ENCODE measurements at regions not wholly inside any gene's neighbourhood (a gene's known extent, or its start where the extent isn't known, plus 50 kb on each side); places are given as distances from the start of the nearest gene placed in this dataset.
"Not testable (repeated sequence)": the region's sequence is repeated elsewhere in the genome, so short reads cannot be mapped to it uniquely, and the experiment has no call there.

- H3K9ac ChIP-seq (ENCODE audit: insufficient read depth in 1 of 2, low read length in 2 of 2); H3K4me3 ChIP-seq; H3K9me3 ChIP-seq (ENCODE audit: control insufficient read depth in 4 of 4, insufficient read depth in 3 of 4, low read length in 3 of 4); ATAC-seq (ENCODE audit: insufficient read depth, low FRiP score); H3K4me1 ChIP-seq (ENCODE audit: control insufficient read depth in 5 of 5, insufficient read depth in 5 of 5, low read length in 5 of 5); DNase-seq; H3K27ac ChIP-seq (ENCODE audit: low read depth in 1 of 2, low read length in 1 of 2); H3K36me3 ChIP-seq (ENCODE audit: control insufficient read depth in 4 of 4, insufficient read depth in 4 of 4, low read length in 4 of 4); H3K27me3 ChIP-seq (ENCODE audit: control insufficient read depth in 3 of 3, insufficient read depth in 3 of 3, low read length in 2 of 3): not testable (repeated sequence)
- WGBS, 2 donors, result 97 to 98% methylated on average over 1 of the region's 1 CpG
Observed at GRCh38 chr5:97234380-97234779, 51.3 kb upstream of the RIOK2 start.

GRCh38 chr5:97242341-97242740 is 59.3 kb upstream of the RIOK2 start:
- Histone ChIP-seq H3K4me1 (ENCODE audit: control insufficient read depth in 5 of 5, insufficient read depth in 5 of 5, low read length in 5 of 5) (no peaks in the 10 kb centered on the region), H3K9ac (ENCODE audit: insufficient read depth in 1 of 2, low read length in 2 of 2) (no peak overlapping the region), H3K36me3 (ENCODE audit: control insufficient read depth in 4 of 4, insufficient read depth in 4 of 4, low read length in 4 of 4) (no peaks in the 10 kb centered on the region), H3K9me3 (ENCODE audit: control insufficient read depth in 4 of 4, insufficient read depth in 3 of 4, low read length in 3 of 4) (no peaks in the 10 kb centered on the region), H3K4me3 (no peak overlapping the region), H3K27ac (ENCODE audit: low read depth in 1 of 2, low read length in 1 of 2) (no peak overlapping the region), H3K27me3 (ENCODE audit: control insufficient read depth in 3 of 3, insufficient read depth in 3 of 3, low read length in 2 of 3) (no peaks in the 10 kb centered on the region)
- ATAC-seq (ENCODE audit: insufficient read depth, low FRiP score), result no peak
- DNase-seq, result peak in 2 of 3 donors; percentile 44 to 58
- WGBS, 2 donors, result 74 to 77% methylated on average over 3 of the region's 3 CpGs
- TF ChIP-seq CTCF (IDR thresholded peaks at IDR 0.05; ENCODE audit: control extremely low read depth, extremely low read depth), result no peak

- Histone ChIP-seq H3K9me3 (ENCODE audit: control insufficient read depth in 4 of 4, insufficient read depth in 3 of 4, low read length in 3 of 4) (no peaks in the 10 kb centered on the region), H3K27ac (ENCODE audit: low read depth in 1 of 2, low read length in 1 of 2) (no peak overlapping the region), H3K9ac (ENCODE audit: insufficient read depth in 1 of 2, low read length in 2 of 2) (no peak overlapping the region), H3K36me3 (ENCODE audit: control insufficient read depth in 4 of 4, insufficient read depth in 4 of 4, low read length in 4 of 4) (no peaks in the 10 kb centered on the region), H3K4me3 (no peak overlapping the region), H3K4me1 (ENCODE audit: control insufficient read depth in 5 of 5, insufficient read depth in 5 of 5, low read length in 5 of 5) (no peaks in the 10 kb centered on the region), H3K27me3 (ENCODE audit: control insufficient read depth in 3 of 3, insufficient read depth in 3 of 3, low read length in 2 of 3) (no peaks in the 10 kb centered on the region)
- no peak for ATAC-seq (ENCODE audit: insufficient read depth, low FRiP score)
- TF ChIP-seq CTCF (IDR thresholded peaks at IDR 0.05; ENCODE audit: control extremely low read depth, extremely low read depth), result no peak
- 81 to 91% methylated on average over 2 of the region's 2 CpGs for WGBS, 2 donors
- no peak for DNase-seq
Observed at GRCh38 chr5:97243353-97243752, 60.3 kb upstream of the RIOK2 start.

GRCh38 chr5:97245386-97245785 is 62.3 kb upstream of the RIOK2 start:
- ATAC-seq (ENCODE audit: insufficient read depth, low FRiP score), result no peak
- TF ChIP-seq CTCF (IDR thresholded peaks at IDR 0.05; ENCODE audit: control extremely low read depth, extremely low read depth), result no peak
- H3K9me3 ChIP-seq (ENCODE audit: control insufficient read depth in 4 of 4, insufficient read depth in 3 of 4, low read length in 3 of 4), result peaks cover 0 to 8% (median 0%) of the 10 kb centered on the region in 4 donors
- no peak overlapping the region for H3K4me3 ChIP-seq
- no peaks in the 10 kb centered on the region for H3K4me1 ChIP-seq (ENCODE audit: control insufficient read depth in 5 of 5, insufficient read depth in 5 of 5, low read length in 5 of 5)
- H3K36me3 ChIP-seq (ENCODE audit: control insufficient read depth in 4 of 4, insufficient read depth in 4 of 4, low read length in 4 of 4), result no peaks in the 10 kb centered on the region
- no peak overlapping the region for H3K9ac ChIP-seq (ENCODE audit: insufficient read depth in 1 of 2, low read length in 2 of 2)
- no peak overlapping the region for H3K27ac ChIP-seq (ENCODE audit: low read depth in 1 of 2, low read length in 1 of 2)
- WGBS, 2 donors, result 73 to 87% methylated on average over 9 of the region's 9 CpGs
- H3K27me3 ChIP-seq (ENCODE audit: control insufficient read depth in 3 of 3, insufficient read depth in 3 of 3, low read length in 2 of 3), result no peaks in the 10 kb centered on the region
- no peak for DNase-seq

Data from lung (tissue), 11 donors.